Stimulated activated CD4-positive, alpha-beta T cell treated with anti-CD3 and anti-CD28 coated beads, Interleukin-1b, Interleukin-23, amount 100 ng/mL, for 1 hour (primary cell): ENCODE measurements at regions not wholly inside any gene's neighbourhood (a gene's known extent, or its start where the extent isn't known, plus 50 kb on each side); places are given as distances from the start of the nearest gene placed in this dataset.
A peak's percentile ranks its signal among the peaks of the same experiment; 100 is the strongest.

ENCODE experiments used
- DNase-seq, 2 donors: peaks; one replicate each; pipeline ENCODE4 v3.0.0-alpha.2; 2020; ENCODE audit warnings: low read depth in 2 of 2

DNA sequence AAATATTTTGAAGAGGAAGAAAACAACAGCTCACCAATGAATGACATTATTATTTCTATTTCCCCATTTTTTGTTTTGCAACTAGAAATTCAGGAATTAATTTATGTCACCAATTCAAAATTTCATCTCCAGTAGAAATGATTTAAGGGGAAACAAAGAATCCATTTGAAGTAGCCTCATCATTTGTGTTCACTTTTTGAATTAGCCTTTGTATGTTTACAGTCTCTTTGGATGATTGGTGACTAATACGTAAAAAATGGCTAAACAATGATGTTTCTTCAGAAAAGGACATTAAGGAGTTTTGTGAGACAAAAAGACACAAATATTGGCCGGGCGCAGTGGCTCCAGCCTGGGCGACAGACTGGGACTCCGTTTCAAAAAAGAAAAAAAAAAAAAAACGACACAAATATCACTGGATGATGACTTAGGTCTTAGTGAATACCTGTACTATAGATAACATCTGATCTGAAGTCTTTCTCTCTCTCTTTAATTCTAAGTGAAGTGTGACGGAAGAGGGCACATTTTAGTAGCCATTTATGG, 313.2 kb downstream of the PIK3C3 start:
- DNase-seq = no peak

DNA sequence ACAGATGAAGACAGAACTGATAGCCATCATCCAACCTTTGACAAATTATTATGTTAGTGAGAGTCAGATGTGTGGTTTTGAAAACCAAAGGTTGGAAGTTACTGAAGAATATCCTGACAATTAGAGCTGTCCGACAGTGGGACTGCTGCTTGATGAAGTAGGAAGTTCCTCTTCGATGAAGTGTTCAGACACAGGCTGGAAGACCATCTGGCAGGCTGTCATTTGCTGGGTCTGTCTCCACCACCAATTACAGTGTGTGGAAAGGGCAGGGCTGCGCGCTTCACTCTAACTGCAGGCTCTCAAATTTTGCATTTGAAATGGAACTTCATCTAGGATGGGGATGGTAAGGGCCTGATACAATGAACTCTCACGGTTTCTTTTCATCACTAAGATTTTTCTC, 313.8 kb downstream of the PIK3C3 start:
- no peak for DNase-seq

DNA sequence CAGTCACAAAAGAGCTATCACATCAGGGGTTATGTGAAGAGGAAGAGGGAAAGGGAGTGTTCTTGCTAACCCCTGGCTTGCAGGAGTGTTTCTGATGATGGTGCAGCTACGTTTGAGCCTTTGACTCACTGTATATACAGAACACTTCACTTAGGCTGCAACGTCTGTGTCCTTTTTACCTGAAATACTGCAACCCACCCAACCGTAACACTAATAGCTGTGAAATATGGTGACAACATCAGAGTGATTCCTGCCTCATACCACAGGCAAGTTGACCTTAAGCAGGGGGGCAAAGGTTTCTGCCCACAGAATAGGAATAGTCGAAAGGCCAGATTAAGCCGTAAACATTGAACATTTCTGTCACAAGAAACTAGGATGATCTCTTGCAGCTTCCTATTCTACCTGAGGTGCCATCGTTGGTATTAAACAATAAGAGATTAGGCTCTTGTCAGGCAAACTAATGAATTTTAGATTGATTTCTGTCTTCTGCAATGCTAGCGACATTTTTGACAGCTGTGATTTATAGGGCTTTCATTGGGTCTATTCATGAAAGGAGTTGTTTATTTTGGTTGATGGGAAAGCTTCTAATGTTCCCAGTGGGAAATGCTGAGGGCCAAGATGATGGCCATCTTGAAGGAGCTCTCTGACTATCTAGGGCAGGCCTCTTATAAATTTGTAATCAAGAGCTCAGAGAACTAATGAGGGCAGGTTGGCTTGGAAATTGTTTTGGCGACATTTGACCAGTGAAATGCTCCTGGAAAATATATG, 316.8 kb downstream of the PIK3C3 start:
- DNase-seq = no peak

DNA sequence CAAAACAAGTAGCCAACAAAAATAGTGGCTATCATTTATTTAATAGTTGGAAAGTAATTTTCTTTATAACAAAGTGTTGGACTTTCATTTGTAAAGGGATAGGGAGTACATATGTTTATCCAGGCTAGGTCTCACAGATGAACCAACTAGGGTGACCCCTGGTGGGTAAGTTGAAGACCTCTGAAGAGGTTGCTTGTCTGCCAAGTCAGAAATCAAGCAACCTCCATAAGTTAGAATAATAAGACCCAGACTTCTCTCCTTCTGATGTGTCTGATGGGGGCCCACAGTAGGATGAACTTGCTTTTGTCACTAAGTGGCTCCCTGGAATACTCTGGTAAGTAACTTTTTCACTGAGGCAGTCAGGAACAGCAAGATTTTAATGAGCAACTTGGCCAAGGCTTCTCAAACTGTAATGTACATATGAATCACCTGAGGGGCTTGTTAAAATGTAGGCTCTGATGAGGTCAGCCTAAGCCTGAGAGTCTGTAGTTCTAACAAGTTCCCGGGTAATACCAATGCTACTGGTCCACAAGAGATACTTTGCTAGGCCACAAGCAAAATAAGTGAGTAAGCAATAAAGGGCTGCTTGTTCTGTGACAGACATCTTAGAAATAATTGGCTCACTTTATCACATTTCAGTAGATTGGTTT, 319.6 kb downstream of the PIK3C3 start:
- no peak for DNase-seq

DNA sequence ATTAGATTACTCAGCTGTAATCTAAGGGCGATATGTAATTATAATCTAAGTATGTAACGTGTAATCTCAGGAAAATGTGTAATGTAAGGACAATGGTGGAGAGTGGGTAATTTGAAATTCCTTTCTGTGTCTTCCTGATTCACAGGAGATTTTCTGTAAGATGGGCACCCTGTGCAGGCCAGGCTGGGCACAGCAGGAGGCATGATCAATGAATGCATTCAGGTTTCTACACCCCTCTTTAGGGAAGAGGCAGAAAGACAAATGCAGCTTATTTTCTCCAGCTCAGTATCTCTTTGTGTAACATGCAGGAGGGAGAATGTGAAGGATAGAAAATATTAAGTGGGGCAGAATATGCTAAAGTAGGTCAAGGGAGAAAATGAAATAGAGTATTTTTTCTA, 320.1 kb downstream of the PIK3C3 start:
- DNase-seq = no peak

DNA sequence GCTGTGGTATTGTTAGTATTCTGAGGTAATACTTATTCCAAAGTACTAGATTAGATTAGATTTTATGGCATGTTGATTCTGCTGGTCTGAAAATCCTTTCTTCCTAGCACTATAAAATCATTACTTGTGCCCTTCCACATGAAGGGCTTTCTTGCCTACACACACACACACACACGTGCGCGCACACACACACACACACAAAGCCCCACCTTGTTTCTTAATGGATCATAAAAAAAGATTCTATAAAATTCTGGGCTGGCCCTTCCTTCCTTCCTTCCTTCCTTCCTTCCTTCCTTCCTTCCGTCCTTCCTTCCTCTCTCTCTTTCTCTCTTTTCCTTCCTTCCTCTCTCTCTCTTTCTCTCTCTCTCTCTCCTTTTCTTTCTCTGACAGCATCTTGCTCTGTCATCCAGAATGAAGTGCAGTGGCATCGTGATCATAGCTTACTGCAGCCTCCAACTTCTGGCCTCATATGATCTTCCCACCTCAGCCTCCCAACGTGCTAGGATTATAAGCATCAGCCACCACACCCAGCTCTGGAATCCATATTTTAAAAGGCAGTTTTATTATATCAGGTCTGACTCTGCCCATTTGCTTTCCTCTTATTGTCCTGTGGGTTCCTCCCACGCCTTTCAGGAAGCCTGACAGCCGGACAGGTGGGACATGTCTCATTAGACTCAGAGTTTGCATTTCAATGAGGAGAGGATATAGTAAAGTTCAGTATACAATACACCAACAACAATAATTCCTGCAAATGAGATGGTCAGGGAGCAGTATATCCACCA, 321.1 kb downstream of the PIK3C3 start:
- no peak for DNase-seq

DNA sequence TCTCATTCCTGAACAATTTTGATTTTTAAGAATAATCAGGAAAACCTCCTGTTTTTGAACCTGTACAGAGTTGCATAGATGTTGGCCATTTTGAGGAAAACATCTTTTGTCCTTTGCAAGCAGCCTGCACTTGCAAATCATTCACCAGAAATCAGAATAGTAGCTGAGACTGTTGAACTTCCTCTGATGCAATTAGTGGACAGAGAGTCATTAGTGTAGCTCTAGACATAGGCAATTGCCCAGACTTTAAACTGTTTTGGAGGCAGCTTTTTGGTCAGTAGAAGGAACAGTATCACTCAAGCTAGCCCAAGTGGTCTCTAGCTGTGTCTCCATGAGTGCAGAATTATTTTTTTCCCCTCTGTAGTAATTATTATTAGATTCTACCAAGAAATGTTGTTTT, 326.1 kb downstream of the PIK3C3 start:
- no peak for DNase-seq

DNA sequence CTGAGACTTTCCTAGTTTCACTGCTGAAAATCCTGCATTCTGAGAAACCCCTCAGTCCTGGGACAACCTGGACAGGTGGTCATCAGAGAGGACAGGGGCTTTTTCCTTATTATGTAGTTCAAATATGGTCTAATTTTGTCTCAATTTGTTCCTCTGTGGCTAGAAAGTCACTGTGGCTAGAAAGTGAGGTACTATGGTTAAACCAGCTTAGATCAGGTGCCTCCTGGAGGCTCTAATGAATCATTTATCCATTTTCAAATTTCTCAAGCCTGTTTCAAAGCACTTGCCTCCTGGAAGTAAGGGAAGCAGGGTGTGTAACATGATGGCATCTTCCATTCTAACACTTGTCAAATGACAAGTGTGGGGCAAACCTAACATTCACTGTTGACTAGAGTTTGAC, 326.8 kb downstream of the PIK3C3 start:
- DNase-seq = no peak

DNA sequence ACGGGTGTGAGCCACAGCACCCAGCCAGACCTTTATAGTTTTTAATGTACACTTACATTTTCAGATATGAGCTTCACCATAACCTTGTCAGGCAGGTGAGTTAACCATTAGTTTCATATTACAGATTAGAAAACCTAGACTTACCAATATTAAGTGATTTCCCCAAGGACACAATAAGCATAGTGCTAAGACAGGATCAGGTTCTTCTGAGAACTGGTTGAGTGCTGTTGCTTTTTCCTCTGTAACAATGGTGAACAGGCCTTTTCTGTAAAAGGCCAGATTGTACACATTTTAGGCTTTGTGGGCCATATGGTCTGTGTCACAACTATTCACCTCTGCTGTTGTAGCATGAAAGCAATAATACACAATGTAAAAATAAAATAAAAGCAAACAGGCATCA, 332.0 kb downstream of the PIK3C3 start:
- DNase-seq = no peak

DNA sequence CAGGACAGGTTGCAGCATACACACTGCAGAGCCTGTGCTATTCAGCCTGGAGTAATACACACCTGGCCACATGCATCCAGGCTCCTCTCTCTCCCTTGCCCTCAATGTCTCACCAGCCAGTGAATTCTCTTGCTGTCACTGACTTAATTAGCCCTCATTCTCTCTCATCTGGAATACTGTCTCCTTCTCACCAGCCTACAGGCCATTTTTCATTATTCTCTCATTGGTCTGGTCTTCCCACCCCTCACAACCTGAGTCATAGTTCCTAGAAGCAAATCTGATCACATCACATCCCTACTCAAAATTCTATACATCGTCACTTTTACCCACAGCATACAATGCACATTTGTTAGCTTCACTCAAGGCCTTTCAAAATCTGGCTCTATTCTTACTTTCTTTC, 333.1 kb downstream of the PIK3C3 start:
- no peak for DNase-seq

DNA sequence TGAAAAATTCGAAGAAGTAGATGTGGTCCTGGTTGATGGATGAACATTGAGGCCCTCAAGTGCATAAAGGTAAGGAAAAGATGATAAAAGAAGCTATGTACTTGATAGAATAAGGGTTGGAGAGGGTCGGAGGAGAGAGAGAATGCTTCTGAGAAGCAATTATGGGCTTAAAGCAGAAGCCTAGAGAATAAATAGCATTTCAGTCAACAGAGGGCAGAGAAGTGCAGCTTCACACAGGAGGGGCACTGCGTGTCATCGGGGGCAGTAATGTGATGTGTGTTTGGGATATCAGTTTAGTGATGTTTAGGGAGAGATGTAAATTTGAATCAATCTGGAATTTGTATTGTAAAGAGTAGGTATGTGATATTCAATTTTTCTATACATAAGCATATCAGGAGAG, 334.5 kb downstream of the PIK3C3 start:
- DNase-seq = no peak

DNA sequence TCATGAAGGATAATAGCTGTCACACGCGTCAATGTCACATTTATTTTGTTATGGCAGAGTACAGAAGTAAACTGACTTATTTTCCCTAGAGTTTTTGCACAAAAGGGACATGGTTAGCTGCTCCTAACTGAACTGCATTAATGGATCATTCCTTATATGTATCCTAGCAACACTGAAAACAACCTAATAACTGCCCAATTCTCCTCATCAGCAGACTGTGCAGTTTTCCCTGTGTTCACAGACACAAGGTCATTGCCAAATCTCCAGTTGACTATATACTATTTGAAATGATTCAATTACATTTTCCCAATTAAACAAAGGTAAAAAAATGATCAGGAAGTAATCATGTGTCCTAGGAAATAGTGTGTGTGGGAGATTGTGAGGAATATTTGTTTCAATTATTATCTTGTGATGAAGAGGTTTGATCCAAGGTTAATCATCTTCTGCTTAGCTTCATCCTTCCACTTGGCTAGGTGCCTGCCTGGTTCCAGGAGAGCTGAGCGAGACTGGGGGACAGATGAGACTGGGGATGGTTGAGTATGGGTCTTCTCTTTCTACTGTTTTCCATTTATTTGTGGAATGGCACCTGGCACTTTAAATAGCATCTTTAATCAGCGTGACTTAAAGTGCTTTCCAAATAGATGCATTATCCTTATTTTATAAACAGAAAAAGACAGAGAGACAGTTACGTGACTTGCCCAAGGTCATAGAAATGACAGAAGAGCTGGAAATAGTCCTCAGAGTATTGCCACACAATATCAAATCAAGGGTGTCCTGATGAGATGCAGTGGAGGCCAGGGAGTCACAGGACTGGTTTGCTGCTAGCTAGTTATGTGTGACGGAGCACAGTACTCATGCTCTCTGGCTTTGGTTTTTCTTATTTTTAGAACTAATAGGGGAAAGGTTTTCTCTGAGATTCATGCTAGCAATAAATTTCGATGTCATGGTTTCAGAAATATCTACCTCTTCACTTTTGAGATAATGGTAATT, 335.6 kb downstream of the PIK3C3 start:
- DNase-seq = no peak

DNA sequence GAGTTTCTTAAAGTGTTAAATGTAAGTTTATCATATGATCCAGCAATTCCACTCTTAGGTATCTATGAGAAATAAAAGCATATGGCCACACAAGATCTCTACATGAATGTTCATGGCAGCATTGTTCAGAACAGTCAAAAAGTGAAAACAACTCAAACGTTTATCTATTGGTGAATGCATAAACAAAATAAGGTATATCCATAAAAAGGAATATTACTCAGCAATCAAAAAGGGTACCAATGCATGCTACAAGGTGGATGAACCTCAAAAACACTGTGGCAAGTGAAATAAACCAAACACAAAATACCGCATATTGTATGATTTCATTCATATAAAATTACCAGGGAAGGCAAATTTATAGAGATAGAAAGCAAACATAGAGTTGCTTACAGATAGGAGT, 337.6 kb downstream of the PIK3C3 start:
- no peak for DNase-seq

DNA sequence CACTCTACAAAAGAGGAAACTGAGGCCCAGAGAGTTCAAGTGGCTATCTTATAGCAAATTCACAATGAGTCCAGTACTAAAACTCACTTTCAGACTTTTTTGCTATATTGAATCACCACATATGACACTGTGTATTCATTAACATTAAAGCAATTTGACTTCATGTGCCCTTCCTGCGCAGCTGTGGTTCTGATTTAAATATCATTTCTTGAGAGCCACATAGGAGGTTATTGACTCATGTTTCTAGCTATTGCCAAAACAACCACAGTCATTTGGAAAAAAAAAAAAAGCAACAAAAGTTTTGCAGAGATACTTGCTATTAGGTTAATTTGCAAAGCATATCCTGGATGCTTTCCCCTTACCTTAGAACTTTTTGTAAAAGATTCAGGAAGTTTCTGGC, 341.2 kb downstream of the PIK3C3 start:
- DNase-seq = no peak

DNA sequence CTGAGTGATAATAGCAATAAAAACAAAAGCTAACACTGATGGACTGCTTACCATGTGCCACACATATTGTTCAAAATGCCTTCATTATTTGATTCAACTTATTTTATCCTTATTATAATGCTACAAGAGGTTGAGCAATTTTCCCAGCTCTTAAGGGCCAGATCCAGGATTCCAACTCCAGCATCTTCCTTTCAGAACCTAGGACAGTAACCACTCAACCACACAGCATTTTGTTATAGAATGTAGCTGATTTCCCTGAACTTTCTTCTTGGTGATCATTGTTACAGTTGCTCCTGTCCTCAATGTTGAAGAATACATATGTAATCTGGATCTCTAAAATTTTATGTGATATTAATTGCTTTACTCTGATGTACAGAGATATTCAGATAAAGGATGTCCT, 341.7 kb downstream of the PIK3C3 start:
- DNase-seq = no peak

DNA sequence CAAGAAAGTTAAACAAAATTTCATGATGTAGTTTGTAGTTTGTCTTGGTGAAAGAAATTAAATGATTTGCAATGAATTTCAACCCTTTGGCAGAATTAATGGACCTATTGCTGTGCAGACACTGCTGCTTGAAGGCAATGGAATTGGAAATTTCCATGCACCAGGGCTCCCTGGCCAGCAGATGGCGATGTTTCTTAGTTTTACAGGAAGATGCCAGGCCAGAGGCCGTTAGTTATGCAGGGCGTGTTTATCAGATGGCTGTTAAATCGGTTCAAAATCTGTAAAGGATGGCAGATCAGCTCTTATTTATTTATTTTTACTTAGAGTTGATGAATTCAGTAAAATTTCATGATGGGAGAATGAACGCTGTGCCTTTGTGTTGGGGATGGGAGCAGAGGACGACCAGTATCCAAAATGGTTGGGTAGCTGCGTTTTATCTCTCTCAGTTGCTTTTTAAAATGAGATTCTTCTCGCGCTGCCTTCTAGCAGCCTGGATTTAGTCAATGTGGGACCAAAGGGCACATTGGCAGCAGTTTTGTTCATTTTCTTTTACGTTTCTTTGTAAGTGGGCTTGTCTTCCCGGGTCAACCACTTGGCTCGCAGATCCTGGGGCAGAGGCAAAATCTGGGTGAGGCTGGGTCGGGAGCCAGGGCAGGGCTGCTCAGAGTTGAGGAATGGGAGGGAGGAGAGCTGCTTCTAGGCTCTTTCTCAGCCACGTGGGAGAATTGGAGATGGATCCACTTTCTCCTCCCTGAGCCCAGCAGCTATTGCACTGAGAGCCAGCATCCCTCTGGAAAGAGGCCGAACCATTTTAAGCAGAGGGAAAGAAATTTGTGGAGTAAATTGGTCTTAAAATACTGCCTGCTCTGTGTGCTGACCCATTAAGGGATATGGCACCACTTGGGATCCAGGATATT, 344.0 kb downstream of the PIK3C3 start:
- DNase-seq = peak; percentile 1 to 13

DNA sequence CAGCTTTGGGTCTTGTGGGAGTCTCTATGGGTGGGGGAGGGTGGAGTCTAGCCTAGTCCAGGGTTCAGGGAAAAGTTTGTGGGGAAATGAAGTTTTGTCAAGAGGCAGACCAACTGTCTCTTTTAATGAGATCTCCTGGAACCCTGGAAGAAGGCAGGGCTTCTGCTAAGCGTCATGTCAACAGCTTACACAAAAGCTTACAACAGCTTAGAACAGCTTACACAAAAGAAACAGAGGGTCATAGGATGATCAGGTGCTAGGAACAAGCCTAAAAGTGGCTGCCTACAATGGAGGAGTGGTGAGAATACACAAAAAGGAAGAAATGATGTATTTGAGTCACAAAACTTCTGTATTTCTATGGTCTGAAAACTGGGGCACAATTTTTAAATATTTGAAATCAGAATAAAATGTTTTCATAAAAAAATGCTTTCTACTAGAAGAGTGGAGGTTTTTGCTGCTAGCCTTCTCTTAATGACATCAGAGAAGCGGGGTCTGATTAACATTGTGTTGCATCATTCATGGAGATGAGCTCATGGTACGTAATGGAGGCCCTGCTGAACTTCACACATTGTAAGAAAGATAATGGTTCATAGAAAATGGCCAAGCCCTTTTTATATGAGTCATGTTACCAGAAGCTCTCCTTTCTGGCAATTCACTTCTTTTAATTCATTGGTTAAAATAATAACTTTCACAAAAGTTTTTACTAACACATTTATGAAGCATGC, 351.0 kb downstream of the PIK3C3 start:
- DNase-seq = no peak

DNA sequence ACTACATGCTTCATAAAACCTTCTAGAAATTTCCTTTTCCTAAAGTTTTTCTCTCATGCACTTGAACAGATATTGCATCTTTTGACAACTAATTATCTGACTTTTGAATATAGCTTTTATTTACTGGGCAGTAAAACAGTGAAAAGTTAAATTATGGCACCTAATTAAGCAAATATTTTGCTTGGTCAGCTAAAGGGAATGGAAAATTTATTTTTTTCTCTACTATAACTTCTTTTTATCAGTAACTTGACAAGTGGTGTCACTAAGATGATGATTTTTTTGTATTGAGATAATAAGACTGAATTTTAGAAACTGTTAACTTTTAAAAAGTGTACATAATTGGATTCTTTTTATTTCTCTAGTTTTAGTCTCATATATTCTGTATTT, 351.6 kb downstream of the PIK3C3 start:
- no peak for DNase-seq

DNA sequence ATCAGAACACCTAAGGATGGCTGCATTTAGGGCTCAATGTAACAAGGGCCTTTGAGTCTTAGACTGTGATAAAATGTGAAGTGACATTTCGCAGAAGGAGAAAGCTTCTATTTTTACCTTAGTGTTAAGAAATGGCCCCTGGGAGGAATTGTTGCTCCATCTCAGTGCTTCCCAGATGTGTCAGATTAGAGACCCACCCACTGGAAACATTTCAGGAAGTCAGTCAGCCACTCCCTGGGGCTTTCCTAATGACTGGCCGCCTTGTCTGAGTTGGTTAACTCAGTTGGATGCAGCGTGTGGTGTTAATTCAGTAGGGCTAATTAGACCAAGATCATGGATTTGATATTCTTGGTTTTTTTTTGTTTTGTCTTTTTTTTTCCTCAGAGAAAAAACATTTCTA, 355.9 kb downstream of the PIK3C3 start:
- no peak for DNase-seq

DNA sequence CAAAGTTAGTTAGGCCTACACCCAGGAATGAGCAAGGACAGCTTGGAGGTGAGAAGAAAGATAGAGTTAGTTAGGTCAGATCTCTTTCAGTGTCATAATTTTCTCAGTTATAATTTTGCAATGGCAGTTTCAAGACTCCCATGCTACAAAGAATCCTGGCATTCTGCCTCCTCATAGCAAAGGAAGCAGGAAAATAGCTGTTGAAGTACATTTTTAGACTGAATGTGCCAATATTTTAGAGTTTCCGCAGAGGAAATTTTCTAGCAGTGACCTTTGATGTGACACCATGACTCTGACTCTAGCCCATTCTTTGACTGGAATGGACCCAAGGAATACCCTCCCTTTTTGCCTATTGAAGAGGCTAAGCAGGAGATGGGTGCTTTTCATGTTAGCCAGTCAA, 371.7 kb downstream of the PIK3C3 start:
- DNase-seq = no peak
